Endothelial cell of umbilical vein (primary cell): ENCODE measurements at regions not wholly inside any gene's neighbourhood (a gene's known extent, or its start where the extent isn't known, plus 50 kb on each side); places are given as distances from the start of the nearest gene placed in this dataset.

Source experiments
- BruUV-seq: library from RNA; stranded (reverse); fragments of 400-500 nt; replicated peaks from 2 replicates; lab custom pipeline; 2021; lab: Mats Ljungman, UMichigan
- CTCF ChIA-PET: fragments of 300-600, 350-600 bp; sonication (Branson Sonifier 250); formaldehyde crosslinking; loops from one replicate; lab custom pipeline; 2021; ENCODE audit warnings: antibody characterized with exemption, inconsistent platforms; lab: Charles Lee
- POLR2A ChIA-PET: fragments of 300-600, 350-600 bp; sonication (Branson Sonifier 250); formaldehyde crosslinking; loops from one replicate; lab custom pipeline; 2021; ENCODE audit warnings: antibody characterized with exemption, inconsistent platforms; lab: Charles Lee
- DNase-seq: peaks from one replicate; pipeline ENCODE4 v3.0.0-alpha.2; 2011; ENCODE audit warnings: low read depth, low spot score
- FAIRE-seq: peaks from 2 replicates; lab custom pipeline; 2011; peaks lifted over from hg19 to GRCh38; lab: Jason Lieb, UNC
- H2AFZ ChIP-seq: 2 replicates; pipeline ENCODE4 v1.6.0; 2012; ENCODE audit warnings: low read depth, low read length, control low read depth, inconsistent platforms
- H3K27ac ChIP-seq: 2 replicates; pipeline ENCODE4 v1.5.1; 2011; ENCODE audit warnings: low read depth, mild to moderate bottlenecking, control low read depth, low read length, moderate library complexity; ENCODE audit not compliant: insufficient read depth
- H3K27me3 ChIP-seq, 2 experiments: 2 replicates each; pipeline versions ENCODE4 v1.6.0 to v1.6.1; 2011; ENCODE audit warnings: low read length in 2 of 2, mixed read lengths in 1 of 2; ENCODE audit not compliant: control insufficient read depth in 2 of 2, insufficient read depth in 2 of 2
- H3K36me3 ChIP-seq, 2 experiments: 2 replicates in 1 of 2; 3 replicates in 1 of 2; pipeline ENCODE4 v1.5.1; 2011; ENCODE audit warnings: low read length in 2 of 2, mild to moderate bottlenecking in 1 of 2, moderate library complexity in 1 of 2; ENCODE audit not compliant: control insufficient read depth in 2 of 2, insufficient read depth in 2 of 2; ENCODE audit errors: extremely low read depth in 1 of 2
- H3K4me1 ChIP-seq: 3 replicates; pipeline ENCODE4 v1.5.1; 2011; ENCODE audit warnings: mild to moderate bottlenecking, low read length; ENCODE audit not compliant: control insufficient read depth, insufficient read depth; ENCODE audit errors: extremely low read depth
- H3K4me2 ChIP-seq: 2 replicates; pipeline ENCODE4 v1.6.1; 2011; ENCODE audit warnings: low read length, control low read depth, mixed read lengths; ENCODE audit not compliant: insufficient read depth
- H3K4me3 ChIP-seq, 3 experiments: fragments of 200-600 bp in 1 of 3; sonication (generic), shearing (Covaris generic) in 1 of 3; replicated peaks in 1 of 3; 2 replicates each; pipeline ENCODE4 v1.5.1; 2011 to 2016; ENCODE audit warnings: control low read depth in 3 of 3, low read length in 3 of 3, mild to moderate bottlenecking in 2 of 3, inconsistent platforms in 1 of 3, low read depth in 1 of 3, moderate library complexity in 1 of 3; ENCODE audit not compliant: insufficient read depth in 1 of 3
- H3K79me2 ChIP-seq: 2 replicates; pipeline ENCODE4 v1.6.0; 2012; ENCODE audit warnings: low read length, inconsistent platforms; ENCODE audit not compliant: control insufficient read depth, insufficient read depth
- H3K9ac ChIP-seq: replicated peaks from 2 replicates; pipeline ENCODE3; 2011; ENCODE audit warnings: low read length, control low read depth; ENCODE audit not compliant: insufficient read depth; ENCODE audit errors: extremely low read depth
- H3K9me1 ChIP-seq: replicated peaks from 3 replicates; pipeline ENCODE4 v1.6.0; 2011; ENCODE audit warnings: mild to moderate bottlenecking, low read length; ENCODE audit not compliant: control insufficient read depth, insufficient read depth; ENCODE audit errors: extremely low read depth
- H3K9me3 ChIP-seq: replicated peaks from 2 replicates; pipeline ENCODE4 v1.5.1; 2012; ENCODE audit warnings: low read length, inconsistent platforms; ENCODE audit not compliant: control insufficient read depth, insufficient read depth
- H4K20me1 ChIP-seq: replicated peaks from 2 replicates; pipeline ENCODE3; 2011; ENCODE audit warnings: mild to moderate bottlenecking, low read length; ENCODE audit not compliant: control insufficient read depth, insufficient read depth; ENCODE audit errors: extremely low read depth
- CTCF ChIP-seq, 2 donors: IDR thresholded peaks; 1 replicate in 1 of 2; 2 replicates in 1 of 2; pipeline ENCODE4 v1.5.1; 2011; ENCODE audit warnings: low read length in 2 of 2, mild to moderate bottlenecking in 2 of 2, moderate library complexity in 2 of 2, control low read depth in 1 of 2, inconsistent platforms in 1 of 2, low read depth in 1 of 2; ENCODE audit not compliant: insufficient read depth in 1 of 2; ENCODE audit errors: extremely low read depth in 1 of 2
- EZH2 ChIP-seq: IDR thresholded peaks from 2 replicates; pipeline ENCODE4 v1.6.1; 2012; ENCODE audit warnings: borderline replicate concordance, low read depth, mild to moderate bottlenecking, moderate library complexity, low read length, inconsistent platforms; ENCODE audit not compliant: severe bottlenecking
- FOS ChIP-seq: IDR thresholded peaks from 2 replicates; pipeline ENCODE4 v1.6.1; 2011; ENCODE audit warnings: mild to moderate bottlenecking, low read length, moderate library complexity, borderline replicate concordance; ENCODE audit not compliant: insufficient read depth
- GATA2 ChIP-seq: IDR thresholded peaks from 2 replicates; pipeline ENCODE4 v1.7.0; 2011; ENCODE audit warnings: low read depth, mild to moderate bottlenecking, moderate library complexity, mixed read lengths, low read length; ENCODE audit not compliant: insufficient read length, insufficient read depth
- JUN ChIP-seq: IDR thresholded peaks from 2 replicates; pipeline ENCODE4 v1.6.1; 2011; ENCODE audit warnings: borderline replicate concordance, low read depth; ENCODE audit not compliant: insufficient read length, insufficient read depth
- MAX ChIP-seq: IDR thresholded peaks from 2 replicates; pipeline ENCODE4 v1.6.1; 2011; ENCODE audit not compliant: insufficient read depth, insufficient read length
- MYC ChIP-seq: IDR thresholded peaks from one replicate; pipeline ENCODE4 v1.6.1; 2011; ENCODE audit warnings: mild to moderate bottlenecking, low read depth, low read length
- POLR2A ChIP-seq: IDR thresholded peaks from 2 replicates; pipeline ENCODE4 v1.6.1; 2012; ENCODE audit warnings: low read depth, mild to moderate bottlenecking, control low read depth, low read length
- POLR2AphosphoS5 ChIP-seq: IDR thresholded peaks from 2 replicates; pipeline ENCODE4 v1.6.1; 2012; ENCODE audit warnings: low read depth, mild to moderate bottlenecking, control low read depth, low read length, moderate library complexity; ENCODE audit not compliant: insufficient read depth
- dilution Hi-C: fragments of 300-500 bp; cut with MboI; formaldehyde crosslinking; loops from one replicate; pipeline ENCODE4 v1.15.0; 2019; ENCODE audit warnings: low sequenced_read_pairs; ENCODE audit not compliant: extremely low pct_ligation_motif_present
- intact Hi-C: fragments of 100-400 bp; cut with micrococcal nuclease; formaldehyde crosslinking; loops from one replicate; pipeline ENCODE4 v1.10.0; 2022

- Histone ChIP-seq H3K9ac (no peak overlapping the region), H3K4me1 (no peaks in the 10 kb centered on the region), H3K9me3 (no peaks in the 10 kb centered on the region), H2AFZ (no peak overlapping the region), H3K79me2 (no peaks in the 10 kb centered on the region), H3K4me2 (no peak overlapping the region), H4K20me1 (no peaks in the 10 kb centered on the region), H3K27ac (no peak overlapping the region), H3K36me3 (no peaks in the 10 kb centered on the region), H3K9me1 (no peaks in the 10 kb centered on the region), H3K4me3 (no peak overlapping the region), H3K27me3 (no peaks in the 10 kb centered on the region)
- BruUV-seq: no TSS peak
- intact Hi-C loops (no loop called here), dilution Hi-C loops (no loop called here)
- ChIA-PET CTCF (no interaction called here), POLR2A (no interaction called here)
- no peak for TF ChIP-seq CTCF (IDR thresholded peaks at IDR 0.05; ENCODE audit: extremely low read depth in 1 of 2, insufficient read depth in 1 of 2, low read depth in 1 of 2, low read length in 2 of 2)
- TF ChIP-seq FOS: no peak
- no peak for TF ChIP-seq GATA2
- no peak for TF ChIP-seq JUN
- no peak for TF ChIP-seq EZH2
- no peak for TF ChIP-seq POLR2AphosphoS5
- no peak for TF ChIP-seq POLR2A
- no peak for TF ChIP-seq MYC
- TF ChIP-seq MAX: no peak
- DNase-seq: no peak
- no peak for FAIRE-seq
Observed at GRCh38 chr4:27278615-27279375, 418.2 kb downstream of the STIM2 start.
